ENCODE measurements at regions not wholly inside any gene's neighbourhood (a gene's known extent, or its start where the extent isn't known, plus 50 kb on each side); places are given as distances from the start of the nearest gene placed in this dataset.
"Not testable (repeated sequence)": the region's sequence is repeated elsewhere in the genome, so short reads cannot be mapped to it uniquely, and the experiment has no call there.

- no peak for DNase-seq
These were observed 363.9 kb upstream of the TMEFF2 start for GRCh38 chr2:192558637-192559036.

GRCh38 chr2:192555740-192556139 is 361.0 kb upstream of the TMEFF2 start:
- no peak for DNase-seq

GRCh38 chr2:192551760-192552159 is 357.0 kb upstream of the TMEFF2 start:
- DNase-seq = no peak

- DNase-seq = no peak
These were observed 351.8 kb upstream of the TMEFF2 start for GRCh38 chr2:192546565-192546964.

- DNase-seq = no peak
These were observed 349.7 kb upstream of the TMEFF2 start for GRCh38 chr2:192544371-192544955.

- DNase-seq = not testable (repeated sequence)
These were observed 347.7 kb upstream of the TMEFF2 start for GRCh38 chr2:192542148-192543066.

- DNase-seq = no peak
These were observed 344.6 kb upstream of the TMEFF2 start for GRCh38 chr2:192539306-192539705.

GRCh38 chr2:192536922-192537624 is 342.3 kb upstream of the TMEFF2 start:
- no peak for DNase-seq

GRCh38 chr2:192535956-192536921 is 341.5 kb upstream of the TMEFF2 start:
- no peak for DNase-seq

GRCh38 chr2:192534072-192534471 is 339.3 kb upstream of the TMEFF2 start:
- DNase-seq = no peak

- DNase-seq = not testable (repeated sequence)
These were observed 330.0 kb upstream of the TMEFF2 start for GRCh38 chr2:192524642-192525251.

- DNase-seq = not testable (repeated sequence)
These were observed 329.5 kb upstream of the TMEFF2 start for GRCh38 chr2:192524214-192524613.

GRCh38 chr2:192515937-192516336 is 321.2 kb upstream of the TMEFF2 start:
- DNase-seq = peak in 1 of 2 experiments; percentile 38

- DNase-seq = no peak
These were observed 318.8 kb upstream of the TMEFF2 start for GRCh38 chr2:192513575-192513974.

- DNase-seq = not testable (repeated sequence)
These were observed 313.2 kb upstream of the TMEFF2 start for GRCh38 chr2:192507836-192508450.

GRCh38 chr2:192500550-192501200 is 305.9 kb upstream of the TMEFF2 start:
- DNase-seq = no peak

GRCh38 chr2:192499476-192499875 is 304.7 kb upstream of the TMEFF2 start:
- DNase-seq = no peak

GRCh38 chr2:192498747-192499146 is 304.0 kb upstream of the TMEFF2 start:
- no peak for DNase-seq

GRCh38 chr2:192488158-192488557 is 293.4 kb upstream of the TMEFF2 start:
- not testable (repeated sequence) for DNase-seq

GRCh38 chr2:192487636-192488035 is 292.9 kb upstream of the TMEFF2 start:
- no peak for DNase-seq

- no peak for DNase-seq
These were observed 290.2 kb upstream of the TMEFF2 start for GRCh38 chr2:192484903-192485302.
